HCT116 (cell line): ENCODE measurements at regions not wholly inside any gene's neighbourhood (a gene's known extent, or its start where the extent isn't known, plus 50 kb on each side); places are given as distances from the start of the nearest gene placed in this dataset.

Experiments
- ATAC-seq: fragments of 200-7000 bp; cut with Tn5 transposase; 2 replicates; pipeline ENCODE4 v1.9.1; 2020; ENCODE audit warnings: mild to moderate bottlenecking, moderate library complexity
- BruUV-seq: library from RNA; stranded (reverse); fragments of 400-500 nt; replicated peaks from 2 replicates; lab custom pipeline; 2021; lab: Mats Ljungman, UMichigan
- CTCF ChIA-PET: fragments of 300-600 bp; sonication (Branson Sonifier 250); formaldehyde crosslinking; loops from one replicate; lab custom pipeline; 2021; ENCODE audit warnings: antibody characterized with exemption; lab: Charles Lee
- POLR2A ChIA-PET: fragments of 300-600, 350-600 bp; sonication (Branson Sonifier 250); formaldehyde crosslinking; loops from one replicate; lab custom pipeline; 2021; ENCODE audit warnings: antibody characterized with exemption; lab: Charles Lee
- RAD21 ChIA-PET, 2 experiments: fragments of 300-600 bp; sonication (Branson Sonifier 250); formaldehyde crosslinking; loops; one replicate each; lab custom pipeline; 2023; ENCODE audit warnings: low total read pairs in 2 of 2; ENCODE audit not compliant: uncharacterized antibody in 2 of 2, unreplicated experiment in 2 of 2, low non-redundant PET in 1 of 2; lab: Charles Lee
- DNase-seq: peaks from one replicate; pipeline ENCODE4 v3.0.0-alpha.2; 2010; ENCODE audit warnings: low read depth, low spot score
- H2AFZ ChIP-seq: fragments of 200-600 bp; shearing (Covaris generic), sonication (generic); 2 replicates; pipeline ENCODE4 v1.6.1; 2017; ENCODE audit warnings: low read depth, mixed run types, mixed read lengths, antibody characterized with exemption, low read length; ENCODE audit not compliant: poor library complexity, severe bottlenecking
- H3K27ac ChIP-seq: 2 replicates; pipeline ENCODE4 v1.5.1; 2012; ENCODE audit warnings: low read depth, low read length
- H3K27me3 ChIP-seq: fragments of 200-600 bp; sonication (generic); 2 replicates; pipeline ENCODE4 v1.6.1; 2016; ENCODE audit warnings: mixed run types, low read length, mixed read lengths; ENCODE audit not compliant: insufficient read depth
- H3K36me3 ChIP-seq, 2 experiments: fragments of 200-500 bp in 1 of 2; fragments of 200-600 bp in 1 of 2; sonication (Bioruptor generic) in 1 of 2; sonication (generic) in 1 of 2; 2 replicates each; pipeline versions ENCODE4 v1.5.1 to v1.6.1; 2014 to 2016; ENCODE audit warnings: low read length in 2 of 2, inconsistent platforms in 1 of 2, mixed read lengths in 1 of 2, mixed run types in 1 of 2; ENCODE audit not compliant: insufficient read depth in 2 of 2, control insufficient read depth in 1 of 2
- H3K4me1 ChIP-seq, 2 experiments: fragments of 200-600 bp in 1 of 2; sonication (generic) in 1 of 2; 2 replicates each; pipeline versions ENCODE4 v1.5.1 to v1.6.1; 2012 to 2017; ENCODE audit warnings: low read length in 2 of 2, inconsistent platforms in 1 of 2, mild to moderate bottlenecking in 1 of 2, mixed read lengths in 1 of 2, mixed run types in 1 of 2, moderate library complexity in 1 of 2; ENCODE audit not compliant: insufficient read depth in 2 of 2, control insufficient read depth in 1 of 2
- H3K4me2 ChIP-seq: fragments of 200-600 bp; sonication (generic); 2 replicates; pipeline ENCODE4 v1.6.1; 2017; ENCODE audit warnings: mixed run types, low read length, mixed read lengths
- H3K4me3 ChIP-seq, 2 experiments: fragments of 200-600 bp in 1 of 2; sonication (generic) in 1 of 2; replicated peaks in 1 of 2; 2 replicates each; pipeline ENCODE4 v1.5.1; 2011 to 2016; ENCODE audit warnings: low read length in 2 of 2, control low read depth in 1 of 2, low read depth in 1 of 2, mild to moderate bottlenecking in 1 of 2, mixed read lengths in 1 of 2, mixed run types in 1 of 2
- H3K79me2 ChIP-seq: fragments of 200-600 bp; sonication (generic); 2 replicates; pipeline ENCODE4 v1.6.1; 2017; ENCODE audit warnings: mild to moderate bottlenecking, mixed run types, low read length, moderate library complexity, mixed read lengths; ENCODE audit not compliant: insufficient read depth
- H3K9ac ChIP-seq: fragments of 200-600 bp; sonication (generic); 2 replicates; pipeline ENCODE4 v1.6.1; 2016; ENCODE audit warnings: low read length, mixed read lengths
- H3K9me2 ChIP-seq: fragments of 200-600 bp; sonication (generic), shearing (Covaris generic); 2 replicates; pipeline ENCODE4 v1.6.1; 2017; ENCODE audit warnings: mixed run types, mild to moderate bottlenecking, moderate library complexity; ENCODE audit not compliant: insufficient read depth
- H3K9me3 ChIP-seq, 2 experiments: fragments of 200-500 bp in 1 of 2; fragments of 200-600 bp in 1 of 2; sonication (Bioruptor generic) in 1 of 2; sonication (generic) in 1 of 2; 2 replicates each; pipeline ENCODE4 v1.6.1; 2014 to 2017; ENCODE audit warnings: low read length in 2 of 2, mixed read lengths in 2 of 2, inconsistent platforms in 1 of 2, low read depth in 1 of 2, mild to moderate bottlenecking in 1 of 2, mixed run types in 1 of 2, moderate library complexity in 1 of 2; ENCODE audit not compliant: control insufficient read depth in 1 of 2, insufficient read depth in 1 of 2
- H4K20me1 ChIP-seq: fragments of 200-600 bp; sonication (generic), shearing (Covaris generic); 2 replicates; pipeline ENCODE4 v1.6.1; 2017; ENCODE audit warnings: mixed run types, mild to moderate bottlenecking, moderate library complexity; ENCODE audit not compliant: insufficient read depth
- FOSL1 ChIP-seq: IDR thresholded peaks from 2 replicates; pipeline ENCODE4 v1.6.1; 2012; ENCODE audit warnings: low read depth
- SRF ChIP-seq: IDR thresholded peaks from 2 replicates; pipeline ENCODE4 v1.6.1; 2012; ENCODE audit warnings: low read depth
- intact Hi-C: fragments of 100-400 bp; cut with micrococcal nuclease; formaldehyde crosslinking; loops from 2 replicates; pipeline ENCODE4 v1.10.0; 2022
- TF ChIP-seq, protein P1 (sequence below): IDR thresholded peaks from 2 replicates; pipeline ENCODE4 v1.6.1; 2012; ENCODE audit warnings: low read depth
- TF ChIP-seq, protein P2 (sequence below): IDR thresholded peaks from 2 replicates; pipeline ENCODE4 v1.6.1; 2011; ENCODE audit warnings: mild to moderate bottlenecking, low read length, moderate library complexity; ENCODE audit not compliant: insufficient replicate concordance; ENCODE audit errors: extremely low read depth

DNA sequence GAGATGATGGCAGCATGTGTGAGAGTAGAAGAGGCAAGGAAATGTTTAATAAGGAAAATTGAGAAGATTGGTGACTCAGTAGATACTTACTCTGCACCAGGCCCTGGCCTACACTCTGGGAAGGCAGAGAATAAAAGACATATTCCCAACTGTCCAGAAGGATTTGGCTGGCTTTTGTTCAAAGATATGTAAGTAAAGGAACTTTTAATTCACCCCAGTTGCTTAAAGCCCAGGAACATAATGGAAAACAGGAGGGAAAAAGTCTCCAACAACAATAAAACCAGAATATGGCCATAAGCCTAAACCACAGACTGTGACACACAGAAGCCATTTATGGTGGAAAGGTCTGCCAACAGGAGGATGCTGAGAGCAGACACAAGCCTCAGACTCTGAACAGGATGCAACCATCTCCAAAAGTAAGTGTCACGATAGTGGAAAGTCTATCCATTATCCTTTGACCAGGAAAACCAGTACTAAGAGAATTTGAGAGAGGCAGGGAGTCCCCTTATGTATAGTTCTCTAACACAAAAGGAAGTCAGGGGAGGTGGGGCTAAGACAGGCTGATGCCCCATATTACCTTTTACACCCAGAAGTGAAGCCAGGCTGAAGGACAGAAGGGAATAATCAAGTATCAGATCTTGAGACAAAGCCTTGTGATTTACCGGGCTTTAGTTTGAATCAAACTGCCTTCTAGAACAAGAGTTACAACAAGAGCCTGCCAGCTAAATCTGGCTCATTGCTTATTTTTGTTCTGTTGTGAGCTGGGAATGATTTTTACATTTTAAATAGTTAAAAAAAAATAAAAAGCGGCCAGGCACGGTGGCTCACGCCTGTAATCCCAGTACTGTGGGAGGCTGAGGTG lies 169.5 kb upstream of the STARD13 start:
- no TSS peak for BruUV-seq
- H3K79me2 ChIP-seq = no peaks in the 10 kb centered on the region
- no peak for ATAC-seq
- no peak overlapping the region for H2AFZ ChIP-seq
- ChIA-PET POLR2A (no interaction called here), CTCF (no interaction called here), RAD21 (no interaction called here)
- H3K9me3 ChIP-seq = no peaks in the 10 kb centered on the region
- no peak overlapping the region for H3K4me2 ChIP-seq
- intact Hi-C loops = no loop called here
- H3K4me3 ChIP-seq = no peak overlapping the region
- no peaks in the 10 kb centered on the region for H3K9me2 ChIP-seq
- H4K20me1 ChIP-seq = no peaks in the 10 kb centered on the region
- no peak for DNase-seq
- H3K9ac ChIP-seq = no peak overlapping the region
- TF ChIP-seq, protein P1, sequence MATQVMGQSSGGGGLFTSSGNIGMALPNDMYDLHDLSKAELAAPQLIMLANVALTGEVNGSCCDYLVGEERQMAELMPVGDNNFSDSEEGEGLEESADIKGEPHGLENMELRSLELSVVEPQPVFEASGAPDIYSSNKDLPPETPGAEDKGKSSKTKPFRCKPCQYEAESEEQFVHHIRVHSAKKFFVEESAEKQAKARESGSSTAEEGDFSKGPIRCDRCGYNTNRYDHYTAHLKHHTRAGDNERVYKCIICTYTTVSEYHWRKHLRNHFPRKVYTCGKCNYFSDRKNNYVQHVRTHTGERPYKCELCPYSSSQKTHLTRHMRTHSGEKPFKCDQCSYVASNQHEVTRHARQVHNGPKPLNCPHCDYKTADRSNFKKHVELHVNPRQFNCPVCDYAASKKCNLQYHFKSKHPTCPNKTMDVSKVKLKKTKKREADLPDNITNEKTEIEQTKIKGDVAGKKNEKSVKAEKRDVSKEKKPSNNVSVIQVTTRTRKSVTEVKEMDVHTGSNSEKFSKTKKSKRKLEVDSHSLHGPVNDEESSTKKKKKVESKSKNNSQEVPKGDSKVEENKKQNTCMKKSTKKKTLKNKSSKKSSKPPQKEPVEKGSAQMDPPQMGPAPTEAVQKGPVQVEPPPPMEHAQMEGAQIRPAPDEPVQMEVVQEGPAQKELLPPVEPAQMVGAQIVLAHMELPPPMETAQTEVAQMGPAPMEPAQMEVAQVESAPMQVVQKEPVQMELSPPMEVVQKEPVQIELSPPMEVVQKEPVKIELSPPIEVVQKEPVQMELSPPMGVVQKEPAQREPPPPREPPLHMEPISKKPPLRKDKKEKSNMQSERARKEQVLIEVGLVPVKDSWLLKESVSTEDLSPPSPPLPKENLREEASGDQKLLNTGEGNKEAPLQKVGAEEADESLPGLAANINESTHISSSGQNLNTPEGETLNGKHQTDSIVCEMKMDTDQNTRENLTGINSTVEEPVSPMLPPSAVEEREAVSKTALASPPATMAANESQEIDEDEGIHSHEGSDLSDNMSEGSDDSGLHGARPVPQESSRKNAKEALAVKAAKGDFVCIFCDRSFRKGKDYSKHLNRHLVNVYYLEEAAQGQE = no peak
- H3K27ac ChIP-seq = no peak overlapping the region
- H3K27me3 ChIP-seq = no peaks in the 10 kb centered on the region
- no peaks in the 10 kb centered on the region for H3K4me1 ChIP-seq
- H3K36me3 ChIP-seq = no peaks in the 10 kb centered on the region

DNA sequence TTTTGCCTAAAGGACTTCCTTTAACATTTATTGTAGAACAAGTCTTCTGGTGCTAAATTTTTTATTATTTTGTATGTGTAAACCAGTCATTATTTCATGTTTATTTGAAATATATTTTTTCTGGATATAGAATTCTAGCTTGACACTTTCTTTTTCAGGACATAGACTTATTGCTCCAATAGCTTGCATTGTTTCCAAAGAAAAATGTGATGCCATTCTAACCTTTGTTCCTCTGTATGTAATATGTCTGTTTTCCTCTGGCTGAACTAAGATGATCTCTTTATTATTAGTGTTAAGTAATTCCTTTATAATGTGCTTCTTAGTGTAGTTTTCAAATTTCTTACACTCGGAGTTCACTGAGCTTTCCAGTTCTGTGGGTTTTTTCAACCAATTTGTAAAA lies 174.1 kb upstream of the STARD13 start:
- no peaks in the 10 kb centered on the region for H3K4me1 ChIP-seq
- BruUV-seq = no TSS peak
- no peak overlapping the region for H3K9ac ChIP-seq
- H3K36me3 ChIP-seq = no peaks in the 10 kb centered on the region
- no peaks in the 10 kb centered on the region for H3K9me3 ChIP-seq
- H4K20me1 ChIP-seq = no peaks in the 10 kb centered on the region
- intact Hi-C loops = no loop called here
- ATAC-seq (no peak), DNase-seq (no peak)
- H3K27ac ChIP-seq = no peak overlapping the region
- H3K9me2 ChIP-seq = no peaks in the 10 kb centered on the region
- no peak overlapping the region for H3K4me3 ChIP-seq
- CTCF ChIA-PET = no interaction called here
- no peaks in the 10 kb centered on the region for H3K79me2 ChIP-seq
- POLR2A ChIA-PET = no interaction called here
- no peak overlapping the region for H3K4me2 ChIP-seq
- H2AFZ ChIP-seq = no peak overlapping the region
- H3K27me3 ChIP-seq = no peaks in the 10 kb centered on the region
- RAD21 ChIA-PET = no interaction called here
- TF ChIP-seq FOSL1 (no peak), SRF (no peak)
- TF ChIP-seq, protein P2, sequence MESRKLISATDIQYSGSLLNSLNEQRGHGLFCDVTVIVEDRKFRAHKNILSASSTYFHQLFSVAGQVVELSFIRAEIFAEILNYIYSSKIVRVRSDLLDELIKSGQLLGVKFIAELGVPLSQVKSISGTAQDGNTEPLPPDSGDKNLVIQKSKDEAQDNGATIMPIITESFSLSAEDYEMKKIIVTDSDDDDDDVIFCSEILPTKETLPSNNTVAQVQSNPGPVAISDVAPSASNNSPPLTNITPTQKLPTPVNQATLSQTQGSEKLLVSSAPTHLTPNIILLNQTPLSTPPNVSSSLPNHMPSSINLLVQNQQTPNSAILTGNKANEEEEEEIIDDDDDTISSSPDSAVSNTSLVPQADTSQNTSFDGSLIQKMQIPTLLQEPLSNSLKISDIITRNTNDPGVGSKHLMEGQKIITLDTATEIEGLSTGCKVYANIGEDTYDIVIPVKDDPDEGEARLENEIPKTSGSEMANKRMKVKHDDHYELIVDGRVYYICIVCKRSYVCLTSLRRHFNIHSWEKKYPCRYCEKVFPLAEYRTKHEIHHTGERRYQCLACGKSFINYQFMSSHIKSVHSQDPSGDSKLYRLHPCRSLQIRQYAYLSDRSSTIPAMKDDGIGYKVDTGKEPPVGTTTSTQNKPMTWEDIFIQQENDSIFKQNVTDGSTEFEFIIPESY = no peak
